Activated T-cell treated with anti-CD3 and anti-CD28 coated beads, Interleukin-2, amount 50 U/mL, for 1 hour (primary cell): ENCODE measurements at regions not wholly inside any gene's neighbourhood (a gene's known extent, or its start where the extent isn't known, plus 50 kb on each side); places are given as distances from the start of the nearest gene placed in this dataset.

Source experiments
- DNase-seq: peaks from one replicate; pipeline ENCODE4 v3.0.0-alpha.2; 2020

GRCh38 chr3:176931991-176932390 is 265.3 kb downstream of the TBL1XR1 start:
- no peak for DNase-seq

- no peak for DNase-seq
These were observed 266.3 kb downstream of the TBL1XR1 start for GRCh38 chr3:176930942-176931341.

- no peak for DNase-seq
These were observed 268.7 kb downstream of the TBL1XR1 start for GRCh38 chr3:176928582-176928931.

- no peak for DNase-seq
These were observed 269.3 kb downstream of the TBL1XR1 start for GRCh38 chr3:176927706-176928581.

- no peak for DNase-seq
These were observed 270.0 kb downstream of the TBL1XR1 start for GRCh38 chr3:176927280-176927679.

GRCh38 chr3:176926688-176927087 is 270.6 kb downstream of the TBL1XR1 start:
- DNase-seq: no peak

- no peak for DNase-seq
These were observed 271.2 kb downstream of the TBL1XR1 start for GRCh38 chr3:176926034-176926433.

- no peak for DNase-seq
These were observed 276.5 kb downstream of the TBL1XR1 start for GRCh38 chr3:176920766-176921160.

- no peak for DNase-seq
These were observed 277.2 kb downstream of the TBL1XR1 start for GRCh38 chr3:176919836-176920765.

GRCh38 chr3:176916777-176917176 is 280.5 kb downstream of the TBL1XR1 start:
- DNase-seq: no peak

- no peak for DNase-seq
These were observed 282.5 kb downstream of the TBL1XR1 start for GRCh38 chr3:176914764-176915163.

GRCh38 chr3:176911579-176911978 is 285.7 kb downstream of the TBL1XR1 start:
- DNase-seq: no peak

GRCh38 chr3:176909044-176909443 is 288.2 kb downstream of the TBL1XR1 start:
- DNase-seq: no peak

- no peak for DNase-seq
These were observed 291.0 kb downstream of the TBL1XR1 start for GRCh38 chr3:176906046-176906905.

- DNase-seq: no peak
These were observed 292.0 kb downstream of the TBL1XR1 start for GRCh38 chr3:176905331-176905730.

- DNase-seq: no peak
These were observed 292.8 kb downstream of the TBL1XR1 start for GRCh38 chr3:176904506-176904905.

GRCh38 chr3:176896640-176897039 is 300.6 kb downstream of the TBL1XR1 start:
- DNase-seq: no peak

GRCh38 chr3:176896165-176896564 is 301.1 kb downstream of the TBL1XR1 start:
- DNase-seq: no peak

GRCh38 chr3:176879710-176880109 is 317.6 kb downstream of the TBL1XR1 start:
- DNase-seq: no peak

- no peak for DNase-seq
These were observed 324.0 kb downstream of the TBL1XR1 start for GRCh38 chr3:176873261-176873660.

GRCh38 chr3:176872771-176873209 is 324.5 kb downstream of the TBL1XR1 start:
- peak; percentile 53 for DNase-seq

- DNase-seq: no peak
These were observed 326.8 kb downstream of the TBL1XR1 start for GRCh38 chr3:176870451-176870850.
